ENCODE measurements at regions not wholly inside any gene's neighbourhood (a gene's known extent, or its start where the extent isn't known, plus 50 kb on each side); places are given as distances from the start of the nearest gene placed in this dataset.

DNA sequence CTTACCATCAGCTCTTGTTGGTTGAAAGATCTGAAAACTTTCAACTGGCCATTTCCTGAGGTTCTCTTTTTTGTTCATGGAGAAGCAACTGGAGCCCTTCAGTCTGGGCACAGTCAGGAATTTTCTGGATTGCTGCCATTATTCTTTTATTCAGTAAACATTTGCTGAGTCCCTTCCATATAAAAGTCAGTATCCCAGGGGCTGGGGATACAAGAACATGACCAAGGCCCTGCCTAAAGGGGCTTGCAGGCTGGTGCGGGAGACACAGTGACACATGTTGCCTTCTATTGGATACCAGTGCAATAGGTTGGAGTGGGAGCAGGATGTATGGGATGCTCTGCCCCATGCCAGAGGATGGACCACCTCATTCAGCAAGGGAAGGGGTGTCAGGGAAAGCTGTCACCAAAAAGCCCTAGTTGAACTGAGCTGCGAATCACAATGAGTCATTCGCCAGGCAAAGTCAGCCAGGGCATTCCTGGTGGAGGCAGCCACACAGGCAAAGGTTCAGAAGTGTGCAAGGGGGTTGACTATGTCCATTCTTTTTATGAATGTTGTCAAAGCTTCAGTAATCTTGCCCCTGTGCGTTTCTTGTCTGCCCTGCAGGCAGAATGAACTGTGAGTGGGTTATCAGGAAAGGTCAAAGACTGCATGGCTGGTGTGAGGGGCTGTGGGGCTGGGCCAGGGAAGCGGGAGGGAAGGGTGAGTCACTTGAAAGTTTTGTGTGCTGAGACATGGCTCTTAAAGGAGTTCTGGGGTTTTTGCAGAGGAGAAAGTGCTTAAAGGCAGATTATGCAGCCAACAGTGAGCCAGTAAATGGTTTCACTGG, 395.9 kb downstream of the KCNRG start:
- TF ChIP-seq, protein P1, sequence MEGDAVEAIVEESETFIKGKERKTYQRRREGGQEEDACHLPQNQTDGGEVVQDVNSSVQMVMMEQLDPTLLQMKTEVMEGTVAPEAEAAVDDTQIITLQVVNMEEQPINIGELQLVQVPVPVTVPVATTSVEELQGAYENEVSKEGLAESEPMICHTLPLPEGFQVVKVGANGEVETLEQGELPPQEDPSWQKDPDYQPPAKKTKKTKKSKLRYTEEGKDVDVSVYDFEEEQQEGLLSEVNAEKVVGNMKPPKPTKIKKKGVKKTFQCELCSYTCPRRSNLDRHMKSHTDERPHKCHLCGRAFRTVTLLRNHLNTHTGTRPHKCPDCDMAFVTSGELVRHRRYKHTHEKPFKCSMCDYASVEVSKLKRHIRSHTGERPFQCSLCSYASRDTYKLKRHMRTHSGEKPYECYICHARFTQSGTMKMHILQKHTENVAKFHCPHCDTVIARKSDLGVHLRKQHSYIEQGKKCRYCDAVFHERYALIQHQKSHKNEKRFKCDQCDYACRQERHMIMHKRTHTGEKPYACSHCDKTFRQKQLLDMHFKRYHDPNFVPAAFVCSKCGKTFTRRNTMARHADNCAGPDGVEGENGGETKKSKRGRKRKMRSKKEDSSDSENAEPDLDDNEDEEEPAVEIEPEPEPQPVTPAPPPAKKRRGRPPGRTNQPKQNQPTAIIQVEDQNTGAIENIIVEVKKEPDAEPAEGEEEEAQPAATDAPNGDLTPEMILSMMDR (IDR thresholded peaks at IDR 0.05): no peak
- TF ChIP-seq POLR2A (IDR thresholded peaks at IDR 0.05) (no peak), EP300 (IDR thresholded peaks at IDR 0.05) (no peak)

All from ovary (tissue), 3 donors.